ENCODE measurements at regions not wholly inside any gene's neighbourhood (a gene's known extent, or its start where the extent isn't known, plus 50 kb on each side); places are given as distances from the start of the nearest gene placed in this dataset.

DNA sequence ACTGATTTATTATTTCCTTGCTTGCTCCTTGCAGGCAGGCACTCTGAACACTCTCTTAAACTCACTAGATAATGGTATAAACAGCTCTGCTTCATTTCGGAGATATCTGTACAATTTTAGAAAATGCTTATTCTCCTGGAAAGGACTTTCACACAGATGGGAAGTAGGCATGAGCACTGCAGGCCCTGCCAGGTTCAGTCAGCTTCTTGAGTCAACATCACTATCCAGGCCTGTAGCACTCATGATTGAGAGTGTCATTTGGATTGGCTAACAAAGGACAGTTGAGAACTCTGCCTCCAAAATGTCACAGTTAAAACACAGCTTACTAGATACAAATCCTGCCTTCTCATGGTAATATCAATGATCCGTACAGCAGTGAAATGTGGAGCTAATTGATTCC, 181.9 kb downstream of the CYYR1 start:
- no peak overlapping the region for H3K27ac ChIP-seq
- H3K9me3 ChIP-seq = no peaks in the 10 kb centered on the region
- intact Hi-C loops (cut with DNase I; ENCODE audit: low total_unique reads) = no loop called here
- TF ChIP-seq POLR2A (IDR thresholded peaks at IDR 0.05) = no peak
- H3K27me3 ChIP-seq = no peaks in the 10 kb centered on the region
- ATAC-seq (no peak), DNase-seq (no peak)
- no peaks in the 10 kb centered on the region for H3K36me3 ChIP-seq
- H3K4me1 ChIP-seq = no peaks in the 10 kb centered on the region
- no peak overlapping the region for H3K4me3 ChIP-seq
- in situ Hi-C loops (cut with MboI; ENCODE audit: low sequenced_read_pairs in 4 of 4) = no loop called here

DNA sequence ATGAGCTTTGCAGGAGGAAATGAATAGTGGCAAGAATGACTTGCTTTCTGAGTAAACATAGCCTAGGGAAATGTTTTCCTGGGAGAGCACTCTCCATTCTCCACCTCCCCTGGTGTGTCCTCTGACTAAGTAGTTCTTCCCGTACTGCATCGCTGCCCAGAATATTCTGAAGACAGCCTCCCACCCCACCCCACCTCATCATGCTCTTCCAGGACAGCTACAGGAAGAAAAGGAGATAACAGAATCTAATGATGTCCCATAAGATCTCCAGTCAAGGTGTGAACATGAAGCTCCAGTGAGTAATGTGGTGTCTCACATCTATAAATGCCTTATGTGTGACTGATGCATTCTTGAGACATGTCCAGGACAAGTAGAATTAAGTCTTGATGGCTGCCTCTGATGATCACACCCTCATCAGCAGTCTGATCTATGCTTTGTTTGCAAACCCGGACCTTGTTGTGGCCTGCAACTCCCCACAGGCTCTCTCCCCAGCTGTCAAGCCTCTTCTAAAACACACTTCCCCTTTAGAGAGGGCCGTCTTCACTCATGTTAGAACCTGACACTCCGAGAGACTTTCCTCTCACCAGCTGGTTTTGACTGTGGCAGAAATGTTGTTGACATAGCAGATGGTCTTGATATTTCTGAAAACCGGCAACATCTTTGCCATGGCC, 183.0 kb downstream of the CYYR1 start:
- intact Hi-C loops (cut with DNase I; ENCODE audit: low total_unique reads) = no loop called here
- Histone ChIP-seq H3K4me1 (no peaks in the 10 kb centered on the region), H3K4me3 (no peak overlapping the region), H3K27me3 (no peaks in the 10 kb centered on the region), H3K9me3 (no peaks in the 10 kb centered on the region), H3K27ac (no peak overlapping the region), H3K36me3 (no peaks in the 10 kb centered on the region)
- DNase-seq (no peak), ATAC-seq (no peak)
- TF ChIP-seq CTCF (IDR thresholded peaks at IDR 0.05 in 4 of 5, conservative IDR thresholded peaks at IDR 0.05 in 1 of 5) (no peak), POLR2A (IDR thresholded peaks at IDR 0.05) (no peak)
- in situ Hi-C loops (cut with MboI; ENCODE audit: low sequenced_read_pairs in 4 of 4) = no loop called here

DNA sequence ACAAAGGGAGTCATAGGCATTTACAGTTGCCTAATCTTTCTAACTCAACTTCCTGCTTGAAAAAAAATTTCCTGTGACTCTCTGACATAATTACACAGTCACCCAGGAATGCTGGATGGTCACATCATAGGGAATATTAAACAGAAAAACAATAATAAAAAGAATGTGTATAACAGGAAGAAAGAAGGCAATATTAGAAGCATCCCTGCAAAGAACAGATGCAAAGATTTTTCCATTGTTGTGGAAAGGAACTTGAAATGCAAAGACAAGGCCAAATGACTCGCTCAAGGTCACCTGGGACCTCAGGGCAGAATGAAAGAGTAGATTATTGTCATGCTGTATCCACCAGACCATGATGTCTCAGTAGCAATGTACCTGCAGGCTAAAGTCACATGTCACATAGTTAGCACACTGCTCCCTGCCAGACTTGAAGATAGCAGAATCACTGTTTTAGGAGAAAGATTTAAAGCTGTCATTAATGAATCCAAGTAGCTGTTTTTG, 184.3 kb downstream of the CYYR1 start:
- TF ChIP-seq POLR2A (IDR thresholded peaks at IDR 0.05) (no peak), CTCF (IDR thresholded peaks at IDR 0.05 in 4 of 5, conservative IDR thresholded peaks at IDR 0.05 in 1 of 5) (no peak)
- H3K4me1 ChIP-seq = no peaks in the 10 kb centered on the region
- H3K4me3 ChIP-seq = no peak overlapping the region
- H3K36me3 ChIP-seq = no peaks in the 10 kb centered on the region
- H3K9me3 ChIP-seq = no peaks in the 10 kb centered on the region
- intact Hi-C loops (cut with DNase I; ENCODE audit: low total_unique reads) = no loop called here
- in situ Hi-C loops (cut with MboI; ENCODE audit: low sequenced_read_pairs in 4 of 4) = no loop called here
- H3K27me3 ChIP-seq = no peaks in the 10 kb centered on the region
- no peak overlapping the region for H3K27ac ChIP-seq
- no peak for DNase-seq
- ATAC-seq = no peak

DNA sequence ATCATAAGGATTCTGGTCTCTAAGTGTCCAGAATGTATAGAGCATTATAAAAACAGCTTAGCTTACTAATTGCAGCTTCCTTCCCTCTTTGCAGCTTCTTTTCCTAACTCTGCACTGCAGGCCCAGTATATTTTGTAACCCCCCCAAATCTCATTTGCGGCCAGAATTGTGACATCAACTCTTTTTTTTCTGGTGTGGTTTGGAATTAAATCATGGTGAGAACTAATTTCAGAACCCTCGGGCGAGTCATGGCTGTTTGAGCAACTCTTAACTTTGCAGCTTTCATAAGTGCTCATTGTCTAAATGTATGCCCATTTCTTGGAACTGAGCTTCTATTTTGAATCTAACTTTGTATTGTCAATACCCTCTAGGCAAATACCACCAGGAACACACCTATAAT, 187.4 kb downstream of the CYYR1 start:
- intact Hi-C loops (cut with DNase I; ENCODE audit: low total_unique reads) = no loop called here
- no peak for ATAC-seq

GRCh38 chr21:26379561-26379960, 193.5 kb downstream of the CYYR1 start:
- TF ChIP-seq POLR2A (IDR thresholded peaks at IDR 0.05) = no peak
- no peak for TF ChIP-seq CTCF (IDR thresholded peaks at IDR 0.05 in 4 of 5, conservative IDR thresholded peaks at IDR 0.05 in 1 of 5)
- Histone ChIP-seq H3K9me3 (no peaks in the 10 kb centered on the region), H3K36me3 (no peaks in the 10 kb centered on the region), H3K27me3 (no peaks in the 10 kb centered on the region), H3K4me1 (no peaks in the 10 kb centered on the region), H3K4me3 (no peak overlapping the region), H3K27ac (no peak overlapping the region)
- no peak for DNase-seq
- no peak for ATAC-seq
- in situ Hi-C loops (cut with MboI; ENCODE audit: low sequenced_read_pairs in 4 of 4) = no loop called here
- intact Hi-C loops (cut with DNase I; ENCODE audit: low total_unique reads) = no loop called here

More for the DNA sequence above, 187.4 kb downstream of the CYYR1 start:
- Histone ChIP-seq H3K9me3 (no peaks in the 10 kb centered on the region), H3K36me3 (no peaks in the 10 kb centered on the region), H3K27me3 (no peaks in the 10 kb centered on the region), H3K27ac (no peak overlapping the region), H3K4me3 (no peak overlapping the region), H3K4me1 (no peaks in the 10 kb centered on the region)
- in situ Hi-C loops (cut with MboI; ENCODE audit: low sequenced_read_pairs in 4 of 4) = no loop called here
- no peak for TF ChIP-seq POLR2A (IDR thresholded peaks at IDR 0.05)
- TF ChIP-seq CTCF (IDR thresholded peaks at IDR 0.05 in 4 of 5, conservative IDR thresholded peaks at IDR 0.05 in 1 of 5) = no peak
- DNase-seq = no peak
